Limb (tissue), 2 donors: ENCODE measurements at regions not wholly inside any gene's neighbourhood (a gene's known extent, or its start where the extent isn't known, plus 50 kb on each side); places are given as distances from the start of the nearest gene placed in this dataset.
A peak's percentile ranks its signal among the peaks of the same experiment; 100 is the strongest.

Experiments
- DNase-seq, 2 donors: peaks; one replicate each; pipeline ENCODE4 v3.0.0-alpha.2; 2016; ENCODE audit errors: extremely low spot score in 2 of 2

GRCh38 chr1:30638086-30638485 is 85.3 kb downstream of the MATN1 start:
- DNase-seq, result no peak

- no peak for DNase-seq
Measured at GRCh38 chr1:30637183-30637980, 86.0 kb downstream of the MATN1 start.

- DNase-seq, result no peak
Measured at GRCh38 chr1:30636621-30637020, 86.8 kb downstream of the MATN1 start.

- no peak for DNase-seq
Measured at GRCh38 chr1:30635391-30635975, 87.9 kb downstream of the MATN1 start.

GRCh38 chr1:30634507-30634906 is 88.9 kb downstream of the MATN1 start:
- DNase-seq, result no peak

GRCh38 chr1:30633294-30633693 is 90.1 kb downstream of the MATN1 start:
- no peak for DNase-seq

- no peak for DNase-seq
Measured at GRCh38 chr1:30632481-30632880, 90.9 kb downstream of the MATN1 start.

- DNase-seq, result no peak
Measured at GRCh38 chr1:30631700-30632099, 91.7 kb downstream of the MATN1 start.

- DNase-seq, result no peak
Measured at GRCh38 chr1:30629501-30629900, 93.9 kb downstream of the MATN1 start.

GRCh38 chr1:30627994-30628393 is 95.4 kb downstream of the MATN1 start:
- no peak for DNase-seq

- DNase-seq, result no peak
Measured at GRCh38 chr1:30627206-30627605, 96.2 kb downstream of the MATN1 start.

- no peak for DNase-seq
Measured at GRCh38 chr1:30623431-30623830, 100.0 kb downstream of the MATN1 start.

- no peak for DNase-seq
Measured at GRCh38 chr1:30619619-30620018, 103.8 kb downstream of the MATN1 start.

GRCh38 chr1:30618335-30618747 is 105.0 kb downstream of the MATN1 start:
- no peak for DNase-seq

- DNase-seq, result peak in 1 of 2 donors; percentile 6
Measured at GRCh38 chr1:30616759-30617158, 106.6 kb downstream of the MATN1 start.

GRCh38 chr1:30615816-30616590 is 107.4 kb downstream of the MATN1 start:
- DNase-seq, result peak in 1 of 2 donors; percentile 9

- peak in 1 of 2 donors; percentile 8 for DNase-seq
Measured at GRCh38 chr1:30615076-30615795, 108.1 kb downstream of the MATN1 start.

- no peak for DNase-seq
Measured at GRCh38 chr1:30613188-30613587, 110.2 kb downstream of the MATN1 start.

GRCh38 chr1:30612536-30613065 is 110.8 kb downstream of the MATN1 start:
- no peak for DNase-seq

GRCh38 chr1:30611741-30612309 is 111.6 kb downstream of the MATN1 start:
- DNase-seq, result peak in 1 of 2 donors; percentile 19

GRCh38 chr1:30610917-30611316 is 112.5 kb downstream of the MATN1 start:
- DNase-seq, result no peak
